Endothelial cell of umbilical vein (primary cell): ENCODE measurements at regions not wholly inside any gene's neighbourhood (a gene's known extent, or its start where the extent isn't known, plus 50 kb on each side); places are given as distances from the start of the nearest gene placed in this dataset.

Source experiments
- CTCF ChIP-seq, 2 donors: IDR thresholded peaks; 1 replicate in 1 of 2; 2 replicates in 1 of 2; pipeline ENCODE4 v1.5.1; 2011; ENCODE audit warnings: low read length in 2 of 2, mild to moderate bottlenecking in 2 of 2, moderate library complexity in 2 of 2, control low read depth in 1 of 2, inconsistent platforms in 1 of 2, low read depth in 1 of 2; ENCODE audit not compliant: insufficient read depth in 1 of 2; ENCODE audit errors: extremely low read depth in 1 of 2
- EZH2 ChIP-seq: IDR thresholded peaks from 2 replicates; pipeline ENCODE4 v1.6.1; 2012; ENCODE audit warnings: borderline replicate concordance, low read depth, mild to moderate bottlenecking, moderate library complexity, low read length, inconsistent platforms; ENCODE audit not compliant: severe bottlenecking

- TF ChIP-seq CTCF (IDR thresholded peaks at IDR 0.05; ENCODE audit: extremely low read depth in 1 of 2, insufficient read depth in 1 of 2, low read depth in 1 of 2, low read length in 2 of 2): no peak
- TF ChIP-seq EZH2: no peak
Observed at GRCh38 chr9:38194870-38195269, 125.8 kb upstream of the SHB start.
